PC-3 (cell line): ENCODE measurements at regions not wholly inside any gene's neighbourhood (a gene's known extent, or its start where the extent isn't known, plus 50 kb on each side); places are given as distances from the start of the nearest gene placed in this dataset.

Experiments
- CTCF ChIP-seq: fragments of 300-600 bp; sonication (generic); conservative IDR thresholded peaks from 2 replicates; pipeline ENCODE4 v1.5.1; 2017; ENCODE audit warnings: antibody characterized with exemption, low read depth, mild to moderate bottlenecking, low read length
- EZH2 ChIP-seq: fragments of 300-600 bp; sonication (generic); IDR thresholded peaks from one replicate; pipeline ENCODE4 v1.6.1; 2017; ENCODE audit warnings: antibody characterized with exemption, mild to moderate bottlenecking, low read length; ENCODE audit not compliant: unreplicated experiment
- EZH2phosphoT487 ChIP-seq: fragments of 300-600 bp; sonication (generic); IDR thresholded peaks from 2 replicates; pipeline ENCODE4 v1.6.1; 2018; ENCODE audit warnings: mild to moderate bottlenecking, antibody characterized with exemption, low read length, borderline replicate concordance

- TF ChIP-seq CTCF (no peak), EZH2 (no peak), EZH2phosphoT487 (no peak)
Observed at GRCh38 chr6:115609111-115609510, 451.6 kb downstream of the FRK start.
